Mesenchymal stem cell (in vitro differentiated cells and primary cell): ENCODE measurements at regions not wholly inside any gene's neighbourhood (a gene's known extent, or its start where the extent isn't known, plus 50 kb on each side); places are given as distances from the start of the nearest gene placed in this dataset. TPM values are rescaled to one million over a fixed set of nuclear protein-coding genes. Genes with fewer than 3 reads are reported as not detected.

Experiments used
- DNase-seq: peaks from one replicate; pipeline ENCODE4 v3.0.0-alpha.2; 2013
- H2AFZ ChIP-seq: one replicate; pipeline ENCODE4 v1.6.1; 2013; ENCODE audit warnings: low read depth, mild to moderate bottlenecking, control low read depth, inconsistent platforms, low read length, moderate library complexity
- H2AK5ac ChIP-seq: 2 replicates; pipeline ENCODE4 v1.6.1; 2013; ENCODE audit warnings: low read length, moderate library complexity, mild to moderate bottlenecking, inconsistent platforms; ENCODE audit not compliant: severe bottlenecking
- H2BK120ac ChIP-seq: one replicate; pipeline ENCODE4 v1.6.1; 2013; ENCODE audit warnings: low read depth, mild to moderate bottlenecking, inconsistent platforms, low read length, moderate library complexity
- H2BK12ac ChIP-seq, 2 experiments: one replicate each; pipeline ENCODE4 v1.6.1; 2013; ENCODE audit warnings: inconsistent platforms in 2 of 2, low read length in 2 of 2, mild to moderate bottlenecking in 2 of 2, moderate library complexity in 2 of 2, control low read depth in 1 of 2
- H2BK15ac ChIP-seq: one replicate; pipeline ENCODE4 v1.6.1; 2013; ENCODE audit warnings: mild to moderate bottlenecking, low read depth, inconsistent platforms; ENCODE audit not compliant: poor library complexity, severe bottlenecking
- H2BK5ac ChIP-seq: 2 replicates; pipeline ENCODE4 v1.6.1; 2013; ENCODE audit warnings: low read depth, mild to moderate bottlenecking, low read length, control low read depth, inconsistent platforms; ENCODE audit not compliant: poor library complexity, severe bottlenecking
- H3K14ac ChIP-seq, 2 experiments: one replicate each; pipeline ENCODE4 v1.6.1; 2013; ENCODE audit warnings: inconsistent platforms in 2 of 2, low read length in 2 of 2, control low read depth in 1 of 2, mild to moderate bottlenecking in 1 of 2, moderate library complexity in 1 of 2
- H3K18ac ChIP-seq, 2 experiments: one replicate each; pipeline ENCODE4 v1.6.1; 2013; ENCODE audit warnings: inconsistent platforms in 2 of 2, low read length in 2 of 2, control low read depth in 1 of 2, low read depth in 1 of 2, mild to moderate bottlenecking in 1 of 2
- H3K23ac ChIP-seq, 2 experiments: one replicate each; pipeline ENCODE4 v1.6.1; 2013; ENCODE audit warnings: inconsistent platforms in 2 of 2, low read length in 2 of 2, mild to moderate bottlenecking in 2 of 2, moderate library complexity in 2 of 2, control low read depth in 1 of 2
- H3K27ac ChIP-seq: 2 replicates; pipeline ENCODE4 v1.5.1; 2013; ENCODE audit warnings: mild to moderate bottlenecking, moderate library complexity, low read length, control low read depth, inconsistent platforms; ENCODE audit not compliant: poor library complexity, severe bottlenecking
- H3K27me3 ChIP-seq, 2 experiments: 2 replicates each; pipeline versions ENCODE4 v1.6.1 to v1.7.0; 2013; ENCODE audit warnings: low read length in 2 of 2, mild to moderate bottlenecking in 2 of 2, moderate library complexity in 2 of 2, control low read depth in 1 of 2, inconsistent platforms in 1 of 2; ENCODE audit not compliant: control insufficient read depth in 1 of 2, insufficient read depth in 1 of 2
- H3K36me3 ChIP-seq, 2 experiments: 2 replicates each; pipeline versions ENCODE4 v1.6.1 to v1.7.0; 2013; ENCODE audit warnings: low read length in 2 of 2, control low read depth in 1 of 2, inconsistent platforms in 1 of 2, low read depth in 1 of 2, mild to moderate bottlenecking in 1 of 2; ENCODE audit not compliant: insufficient read depth in 2 of 2, control insufficient read depth in 1 of 2
- H3K4ac ChIP-seq, 2 experiments: one replicate each; pipeline ENCODE4 v1.6.1; 2013; ENCODE audit warnings: inconsistent platforms in 2 of 2, low read length in 2 of 2, mild to moderate bottlenecking in 2 of 2, moderate library complexity in 2 of 2, control low read depth in 1 of 2, low read depth in 1 of 2
- H3K4me1 ChIP-seq: 2 replicates; pipeline ENCODE4 v1.6.1; 2013; ENCODE audit warnings: low read depth, low read length, control low read depth; ENCODE audit not compliant: control insufficient read depth, insufficient read depth
- H3K4me2 ChIP-seq: 2 replicates; pipeline ENCODE4 v1.6.1; 2013; ENCODE audit warnings: low read length, mild to moderate bottlenecking, inconsistent platforms; ENCODE audit not compliant: poor library complexity, severe bottlenecking
- H3K4me3 ChIP-seq, 2 experiments: 2 replicates each; pipeline versions ENCODE4 v1.5.1 to v1.7.0; 2013; ENCODE audit warnings: low read length in 2 of 2, mild to moderate bottlenecking in 2 of 2, control low read depth in 1 of 2, low read depth in 1 of 2; ENCODE audit not compliant: insufficient read depth in 1 of 2
- H3K79me1 ChIP-seq: replicated peaks from 2 replicates; pipeline ENCODE4 v1.6.1; 2013; ENCODE audit warnings: mild to moderate bottlenecking, control low read depth, low read length, inconsistent platforms; ENCODE audit not compliant: poor library complexity, severe bottlenecking
- H3K9ac ChIP-seq: 2 replicates; pipeline ENCODE4 v1.7.0; 2013; ENCODE audit warnings: mild to moderate bottlenecking, low read length, moderate library complexity
- H3K9me3 ChIP-seq: 2 replicates; pipeline ENCODE4 v1.7.0; 2013; ENCODE audit warnings: mild to moderate bottlenecking, low read length; ENCODE audit not compliant: control insufficient read depth
- H4K8ac ChIP-seq: one replicate; pipeline ENCODE4 v1.6.1; 2013; ENCODE audit warnings: inconsistent platforms, mild to moderate bottlenecking, low read length, moderate library complexity
- H4K91ac ChIP-seq: one replicate; pipeline ENCODE4 v1.6.1; 2013; ENCODE audit warnings: mild to moderate bottlenecking, low read length, inconsistent platforms
- WGBS: methylation state at CpG from one replicate; pipeline ENCODE4 v1.1.7; 2013; ENCODE audit warnings: mixed read lengths; 5-methylcytosine and 5-hydroxymethylcytosine counted together
- small RNA-seq: library from polyadenylated mRNA; stranded (forward); fragments of <200 nt; extraction: miRNeasy Mini kit (QIAGEN cat#:217004); gene quantifications from one replicate; pipeline ENCODE3, GENCODE V24; 2013; ENCODE audit warnings: low read depth

DNA sequence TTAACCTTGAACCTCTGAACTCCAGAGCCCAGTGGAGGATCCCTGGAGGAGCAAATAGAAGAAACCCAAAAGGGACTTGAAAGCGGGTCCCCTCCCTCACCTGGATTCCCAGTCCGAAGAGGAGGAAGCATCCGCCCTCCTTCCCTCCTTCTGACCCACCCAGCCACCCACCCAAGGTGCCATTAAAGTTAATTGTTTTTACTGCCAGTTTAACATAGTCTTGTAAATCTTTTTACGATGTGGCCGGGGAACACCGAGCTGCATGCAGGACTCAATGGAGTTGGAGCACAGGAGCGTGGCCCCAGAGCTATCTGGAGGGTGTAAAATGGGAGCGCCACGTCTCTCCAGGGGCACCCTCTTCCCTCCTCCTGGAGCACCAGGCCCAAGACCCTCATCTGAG lies 49.9 kb upstream of the TBX3 start:
- Histone ChIP-seq H3K14ac (no peak overlapping the region), H2BK5ac (no peak overlapping the region), H3K23ac (no peak overlapping the region), H3K27ac (no peak overlapping the region), H3K18ac (no peak overlapping the region), H3K27me3 (peaks cover 23 to 26% of the 10 kb centered on the region in 2 experiments), H2AFZ (no peak overlapping the region), H3K9me3 (no peaks in the 10 kb centered on the region), H2BK12ac (no peak overlapping the region), H4K8ac (no peak overlapping the region), H4K91ac (no peak overlapping the region), H3K4me2 (no peak overlapping the region), H2BK15ac (no peak overlapping the region), H3K9ac (no peak overlapping the region), H2AK5ac (no peak overlapping the region), H3K4me3 (no peak overlapping the region), H3K79me1 (no peaks in the 10 kb centered on the region), H3K4me1 (no peaks in the 10 kb centered on the region), H3K36me3 (no peaks in the 10 kb centered on the region), H2BK120ac (no peak overlapping the region), H3K4ac (no peak overlapping the region)
- no peak for DNase-seq
- WGBS: 59% methylated on average over 8 of the region's 9 CpGs

Small RNAs in the stretch of these regions (small RNA-seq; reads per million reads assigned to genes)
- gene AC009804.1 (not detected), gene RF00275 (not detected), gene RF00443 (not detected), gene RN7SL865P (not detected)
